ENCODE measurements at regions not wholly inside any gene's neighbourhood (a gene's known extent, or its start where the extent isn't known, plus 50 kb on each side); places are given as distances from the start of the nearest gene placed in this dataset.
"Not testable (repeated sequence)": the region's sequence is repeated elsewhere in the genome, so short reads cannot be mapped to it uniquely, and the experiment has no call there.

- intact Hi-C loops (cut with DNase I), result no loop called here
- ATAC-seq (ENCODE audit: poor library complexity) (no peak), DNase-seq (no peak)
Observed at GRCh38 chr2:128590309-128591021, 271.8 kb upstream of the HS6ST1 start.

- DNase-seq (peak; percentile 27), ATAC-seq (ENCODE audit: poor library complexity) (no peak)
- intact Hi-C loops (cut with DNase I), result no loop called here
Observed at GRCh38 chr2:128591022-128591860, 272.6 kb upstream of the HS6ST1 start.

DNA sequence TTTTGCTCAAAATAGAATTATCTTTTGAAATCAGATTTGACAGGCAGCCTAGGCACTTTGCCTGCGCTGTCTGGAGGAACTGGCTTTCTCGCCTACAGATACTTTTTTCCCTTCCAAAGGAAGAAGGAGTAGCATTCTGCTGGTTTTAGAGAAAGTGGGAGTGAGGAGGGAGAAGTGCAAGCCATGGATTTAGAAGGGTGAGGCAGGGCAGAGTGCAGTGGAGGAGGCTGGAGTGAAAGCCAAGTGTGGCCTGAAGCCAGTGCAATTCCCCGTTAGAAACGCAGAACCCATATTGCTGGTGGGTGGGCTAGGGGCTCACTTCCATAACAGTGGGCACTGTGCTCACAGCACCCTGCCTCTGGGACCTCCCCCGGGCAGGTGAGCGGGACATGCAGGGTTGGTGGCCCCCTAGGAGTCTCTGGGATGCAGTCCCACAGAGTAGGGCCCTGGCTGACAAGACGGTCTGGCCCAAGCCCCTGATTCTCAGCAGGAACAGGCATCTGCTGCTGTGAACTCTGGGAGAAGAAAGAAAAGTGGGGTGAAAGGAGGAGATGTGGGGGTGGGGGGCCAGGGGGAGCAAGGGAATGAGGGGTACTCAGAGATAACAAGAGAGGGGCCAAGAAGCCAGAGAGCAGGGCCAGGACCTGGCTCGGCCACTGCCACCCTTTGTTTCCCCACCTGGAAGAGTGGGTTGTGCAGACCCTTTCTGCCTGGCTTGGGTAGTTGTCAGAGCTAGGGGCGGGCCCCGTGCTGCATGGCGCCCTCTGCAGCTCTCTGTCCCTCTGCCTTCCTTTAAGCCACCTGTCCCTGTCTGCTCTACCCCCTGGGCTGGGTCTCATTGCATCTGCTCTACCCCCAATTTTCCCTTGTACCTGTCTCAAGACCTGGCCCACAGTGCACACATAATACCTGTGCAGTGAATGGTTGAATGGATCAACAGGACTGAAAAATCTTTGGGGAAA, 273.5 kb upstream of the HS6ST1 start:
- DNase-seq (no peak), ATAC-seq (ENCODE audit: poor library complexity) (no peak)
- intact Hi-C loops (cut with DNase I), result no loop called here

GRCh38 chr2:128593518-128593878, 274.8 kb upstream of the HS6ST1 start:
- intact Hi-C loops (cut with DNase I), result no loop called here
- no peak for DNase-seq
- no peak for ATAC-seq (ENCODE audit: poor library complexity)

DNA sequence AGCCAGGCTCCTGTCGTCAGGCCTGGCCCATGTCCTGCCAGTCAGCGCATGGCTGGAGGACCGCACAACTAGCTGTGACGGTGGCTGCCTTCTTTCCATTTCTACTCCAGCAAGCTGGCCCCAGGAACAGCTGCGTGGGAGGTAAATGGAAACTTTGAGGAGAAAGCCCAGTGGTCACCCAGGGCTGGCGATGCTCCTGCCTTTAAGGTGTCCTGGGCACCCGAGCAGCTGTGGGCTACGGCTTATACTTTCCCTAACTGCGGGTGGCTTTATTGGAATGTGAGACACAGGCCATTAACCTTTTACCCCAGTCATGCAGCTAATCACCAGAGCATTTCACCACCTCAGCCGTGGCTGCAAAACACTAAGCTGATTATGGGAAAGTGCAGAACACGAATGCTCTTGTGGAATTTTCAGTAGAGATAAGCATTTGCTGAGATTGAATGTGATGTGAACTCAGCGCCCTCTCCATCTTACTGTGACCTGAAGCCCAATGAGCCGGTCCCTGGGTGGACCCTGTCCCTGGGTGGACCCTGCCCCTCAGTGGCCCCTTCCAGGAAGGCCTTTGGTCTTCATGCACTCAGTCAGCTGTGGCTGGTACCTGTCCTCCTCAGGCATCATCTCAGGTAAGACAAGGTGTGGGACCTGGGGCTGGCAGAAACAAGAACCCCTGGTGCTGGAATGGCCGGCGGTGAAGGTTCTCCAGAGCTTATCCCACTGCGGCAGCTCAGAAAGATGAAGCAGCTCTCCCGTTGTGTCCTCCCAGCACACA, 275.4 kb upstream of the HS6ST1 start:
- ATAC-seq (ENCODE audit: poor library complexity) (peak; percentile 81), DNase-seq (no peak)
- intact Hi-C loops (cut with DNase I), result no loop called here

GRCh38 chr2:128594651-128594910, 275.9 kb upstream of the HS6ST1 start:
- no peak for DNase-seq
- ATAC-seq (ENCODE audit: poor library complexity), result peak; percentile 9
- intact Hi-C loops (cut with DNase I), result no loop called here

GRCh38 chr2:128594953-128595677, 276.4 kb upstream of the HS6ST1 start:
- ATAC-seq (ENCODE audit: poor library complexity) (no peak), DNase-seq (no peak)
- intact Hi-C loops (cut with DNase I), result no loop called here

- peak; percentile 32 for DNase-seq
- intact Hi-C loops (cut with DNase I), result no loop called here
- peak; percentile 4 for ATAC-seq (ENCODE audit: poor library complexity)
Observed at GRCh38 chr2:128595763-128596395, 277.2 kb upstream of the HS6ST1 start.

DNA sequence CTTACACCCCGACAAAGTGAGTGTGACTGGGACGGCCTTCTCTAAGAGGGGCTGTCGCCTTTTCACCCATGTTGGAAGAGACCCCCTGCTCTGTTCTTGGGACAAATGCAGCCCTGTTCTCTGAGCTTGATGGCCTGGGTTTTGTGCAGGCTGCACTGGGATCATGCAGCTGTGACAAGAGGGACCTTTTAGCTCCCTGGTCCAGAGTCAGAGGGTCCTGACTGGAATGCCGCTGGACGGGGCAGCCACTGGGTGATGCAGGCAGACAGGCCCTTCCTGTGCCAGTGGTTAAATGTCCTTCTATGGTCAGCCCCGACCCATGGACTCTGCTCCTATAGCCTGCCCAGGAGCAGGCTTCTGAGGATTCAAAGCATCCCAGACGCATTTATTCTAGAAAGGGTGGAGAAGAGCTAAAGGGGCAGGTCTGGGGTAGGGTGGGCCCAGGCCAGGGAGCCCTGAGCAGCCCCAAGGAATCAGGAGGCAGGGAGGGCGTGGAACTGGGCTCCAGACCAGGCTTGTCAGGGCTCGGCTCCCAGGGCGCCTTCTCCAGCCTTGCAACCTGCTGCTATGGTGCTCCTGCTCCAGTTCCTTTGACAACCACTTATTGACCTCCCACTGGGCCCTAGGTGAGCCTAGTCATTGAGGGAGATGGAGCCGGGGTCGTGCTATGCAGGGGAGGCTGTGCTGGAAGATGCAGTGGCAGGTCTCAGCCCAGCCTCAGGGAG, 277.9 kb upstream of the HS6ST1 start:
- intact Hi-C loops (cut with DNase I), result no loop called here
- peak; percentile 33 for DNase-seq
- no peak for ATAC-seq (ENCODE audit: poor library complexity)

- intact Hi-C loops (cut with DNase I), result no loop called here
- no peak for ATAC-seq (ENCODE audit: poor library complexity)
- no peak for DNase-seq
Observed at GRCh38 chr2:128597121-128597762, 278.6 kb upstream of the HS6ST1 start.

- ATAC-seq (ENCODE audit: poor library complexity); DNase-seq; intact Hi-C loops (cut with DNase I): not testable (repeated sequence)
Observed at GRCh38 chr2:128598260-128598659, 279.6 kb upstream of the HS6ST1 start.

- no peak for ATAC-seq (ENCODE audit: poor library complexity)
- no peak for DNase-seq
- intact Hi-C loops (cut with DNase I), result no loop called here
Observed at GRCh38 chr2:128598862-128599441, 280.3 kb upstream of the HS6ST1 start.

- DNase-seq (peak; percentile 24), ATAC-seq (ENCODE audit: poor library complexity) (no peak)
- intact Hi-C loops (cut with DNase I), result no loop called here
Observed at GRCh38 chr2:128599700-128600099, 281.0 kb upstream of the HS6ST1 start.

DNA sequence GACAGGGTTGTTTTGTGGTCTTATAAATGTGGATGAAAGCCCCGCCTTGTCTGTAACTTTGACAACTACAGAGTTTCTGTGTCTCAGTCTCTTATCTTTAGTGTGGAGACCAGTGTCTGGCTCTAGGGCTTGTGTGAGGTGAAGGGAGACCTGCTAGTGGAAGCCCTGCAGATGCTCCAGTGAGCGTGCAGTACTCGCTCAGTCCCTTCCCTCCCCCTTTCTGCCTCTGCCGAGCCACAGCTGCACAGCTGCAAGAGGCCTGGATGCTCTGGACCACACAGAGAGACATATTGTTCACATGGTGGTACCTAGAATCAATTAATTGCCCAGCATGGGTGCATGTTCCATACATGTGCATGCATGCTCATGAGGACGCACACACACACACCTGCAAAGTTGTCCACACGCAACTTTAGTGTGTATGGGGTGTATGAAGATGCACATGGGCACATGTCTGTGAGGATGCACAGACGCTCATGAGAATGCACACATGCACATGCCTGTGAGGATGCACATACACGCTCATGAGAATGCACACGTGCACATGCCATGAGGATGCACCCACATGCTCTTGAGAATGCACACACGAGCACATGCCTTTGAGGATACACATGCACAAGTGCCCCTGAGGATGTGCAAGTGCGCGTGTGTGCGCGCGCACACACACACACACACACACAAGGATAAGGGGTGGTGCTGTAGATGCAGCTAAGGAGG, 282.1 kb upstream of the HS6ST1 start:
- intact Hi-C loops (cut with DNase I), result no loop called here
- no peak for ATAC-seq (ENCODE audit: poor library complexity)
- DNase-seq, result peak; percentile 25

DNA sequence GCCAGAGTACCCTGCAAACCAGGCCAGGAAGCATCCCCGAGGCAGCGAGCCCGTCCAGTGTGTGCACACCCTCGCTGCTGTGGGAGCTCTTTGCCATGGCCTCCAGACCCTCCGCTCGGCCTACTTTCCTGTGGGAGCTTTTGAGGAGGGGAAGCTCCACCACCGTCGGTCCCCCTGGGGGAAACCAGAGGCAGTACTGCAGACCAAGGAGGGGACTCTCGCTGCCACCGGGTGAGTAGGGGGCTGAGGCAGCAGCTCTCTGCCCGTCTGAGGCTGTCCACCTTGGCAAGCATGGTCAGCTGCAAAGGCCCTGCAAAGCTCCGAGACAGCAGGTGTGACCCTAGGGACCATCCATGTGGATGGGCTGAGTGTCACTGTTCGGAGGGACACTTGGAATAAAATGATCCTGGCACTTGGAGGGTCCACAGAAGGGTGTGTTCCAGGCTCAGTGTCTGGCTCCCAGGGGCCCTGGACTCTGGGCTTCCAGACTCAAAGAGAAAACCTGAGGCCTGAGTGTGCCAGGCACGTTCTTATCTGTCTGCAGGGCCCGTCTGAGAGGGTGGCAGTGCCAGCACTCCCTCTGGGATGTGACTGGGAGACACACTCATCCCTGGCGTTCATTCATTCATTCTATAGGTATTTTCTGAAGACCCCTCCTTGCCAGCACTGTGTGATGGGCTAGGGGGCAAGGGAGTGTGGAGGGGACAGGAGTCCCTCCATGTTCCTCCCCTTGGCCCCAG, 282.8 kb upstream of the HS6ST1 start:
- DNase-seq, result peak; percentile 33
- no peak for ATAC-seq (ENCODE audit: poor library complexity)
- intact Hi-C loops (cut with DNase I), result no loop called here
